SU-DHL-6 (cell line): ENCODE measurements at regions not wholly inside any gene's neighbourhood (a gene's known extent, or its start where the extent isn't known, plus 50 kb on each side); places are given as distances from the start of the nearest gene placed in this dataset.

Experiments
- EZH2phosphoT487 ChIP-seq: fragments of 200-600 bp; sonication (generic), shearing (Covaris generic); conservative IDR thresholded peaks from 2 replicates; pipeline ENCODE4 v1.6.1; 2018; ENCODE audit warnings: mild to moderate bottlenecking, antibody characterized with exemption, low read length, moderate library complexity, mixed read lengths
- TF ChIP-seq, protein P1 (sequence below): fragments of 200-600 bp; sonication (generic); IDR thresholded peaks from one replicate; pipeline ENCODE4 v1.5.1; 2017; ENCODE audit warnings: antibody characterized with exemption, mild to moderate bottlenecking, low read length, moderate library complexity; ENCODE audit not compliant: insufficient read depth, poor library complexity, severe bottlenecking

DNA sequence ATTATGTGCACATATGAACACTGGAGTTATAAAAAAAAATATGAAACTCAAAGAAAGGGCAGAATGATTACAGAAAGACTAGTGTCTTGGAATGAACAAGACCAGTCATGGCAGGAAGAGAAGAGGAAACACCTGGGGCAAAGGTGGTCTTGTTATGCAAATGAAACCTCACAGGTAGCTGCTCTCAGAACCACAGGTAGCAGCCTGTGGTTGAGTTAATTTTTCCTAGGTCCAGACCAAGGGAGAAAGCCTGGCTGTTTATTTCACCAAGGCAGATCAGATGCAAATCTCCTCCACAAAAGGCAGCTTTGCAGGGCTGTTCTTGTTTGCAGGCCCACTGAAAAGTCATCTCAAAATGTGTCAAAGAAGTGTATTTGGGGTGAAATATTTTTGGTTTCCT lies 785.8 kb downstream of the RNF144A start:
- TF ChIP-seq, protein P1, sequence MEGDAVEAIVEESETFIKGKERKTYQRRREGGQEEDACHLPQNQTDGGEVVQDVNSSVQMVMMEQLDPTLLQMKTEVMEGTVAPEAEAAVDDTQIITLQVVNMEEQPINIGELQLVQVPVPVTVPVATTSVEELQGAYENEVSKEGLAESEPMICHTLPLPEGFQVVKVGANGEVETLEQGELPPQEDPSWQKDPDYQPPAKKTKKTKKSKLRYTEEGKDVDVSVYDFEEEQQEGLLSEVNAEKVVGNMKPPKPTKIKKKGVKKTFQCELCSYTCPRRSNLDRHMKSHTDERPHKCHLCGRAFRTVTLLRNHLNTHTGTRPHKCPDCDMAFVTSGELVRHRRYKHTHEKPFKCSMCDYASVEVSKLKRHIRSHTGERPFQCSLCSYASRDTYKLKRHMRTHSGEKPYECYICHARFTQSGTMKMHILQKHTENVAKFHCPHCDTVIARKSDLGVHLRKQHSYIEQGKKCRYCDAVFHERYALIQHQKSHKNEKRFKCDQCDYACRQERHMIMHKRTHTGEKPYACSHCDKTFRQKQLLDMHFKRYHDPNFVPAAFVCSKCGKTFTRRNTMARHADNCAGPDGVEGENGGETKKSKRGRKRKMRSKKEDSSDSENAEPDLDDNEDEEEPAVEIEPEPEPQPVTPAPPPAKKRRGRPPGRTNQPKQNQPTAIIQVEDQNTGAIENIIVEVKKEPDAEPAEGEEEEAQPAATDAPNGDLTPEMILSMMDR, result no peak
- TF ChIP-seq EZH2phosphoT487, result no peak
